Tibial nerve (tissue), 4 donors: ENCODE measurements at regions not wholly inside any gene's neighbourhood (a gene's known extent, or its start where the extent isn't known, plus 50 kb on each side); places are given as distances from the start of the nearest gene placed in this dataset.

Source experiments
- CTCF ChIP-seq, 5 experiments: fragments of 200-600 bp in 3 of 5; fragments of 450-650 bp in 2 of 5; sonication (generic) in 3 of 5; IDR thresholded peaks; one replicate each; pipeline ENCODE4 v1.5.1; 2016 to 2019; ENCODE audit warnings: antibody characterized with exemption in 5 of 5, mild to moderate bottlenecking in 3 of 5, moderate library complexity in 2 of 5
- EP300 ChIP-seq, 2 donors: sonication (generic); formaldehyde crosslinking; IDR thresholded peaks; one replicate each; pipeline ENCODE4 v1.6.1; 2017; ENCODE audit warnings: antibody characterized with exemption in 2 of 2, mild to moderate bottlenecking in 1 of 2
- POLR2A ChIP-seq, 2 donors: fragments of 450-650 bp; IDR thresholded peaks; one replicate each; pipeline ENCODE4 v1.6.1; 2017; ENCODE audit warnings: antibody characterized with exemption in 2 of 2, mild to moderate bottlenecking in 2 of 2, moderate library complexity in 2 of 2

GRCh38 chr7:20007510-20007909 lies 209.7 kb downstream of the MACC1 start:
- no peak for TF ChIP-seq CTCF (IDR thresholded peaks at IDR 0.05)
- TF ChIP-seq POLR2A (IDR thresholded peaks at IDR 0.05) = no peak
- no peak for TF ChIP-seq EP300 (IDR thresholded peaks at IDR 0.05)
